ENCODE measurements at regions not wholly inside any gene's neighbourhood (a gene's known extent, or its start where the extent isn't known, plus 50 kb on each side); places are given as distances from the start of the nearest gene placed in this dataset.

DNA sequence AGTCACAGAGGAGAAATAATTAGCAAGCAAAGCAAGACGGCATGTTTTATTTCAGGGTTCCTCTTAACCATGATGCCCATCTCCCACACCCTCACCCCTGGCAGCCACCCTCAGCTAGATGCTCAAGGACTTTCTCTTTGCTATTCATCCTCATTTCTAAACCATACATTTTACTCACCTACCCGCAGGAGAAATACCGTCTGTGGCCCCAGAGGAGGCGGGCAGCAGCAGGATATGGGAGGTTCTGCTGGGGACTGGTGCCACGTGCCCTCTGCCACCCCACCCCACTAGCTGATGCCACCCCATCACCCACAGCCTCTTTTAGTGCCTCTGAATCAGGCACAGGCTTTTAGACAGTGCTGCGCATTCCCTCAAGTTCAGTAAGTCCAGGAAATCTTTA is 168.7 kb upstream of the ITGB1 start:
- Histone ChIP-seq H3K9me3 (no peaks in the 10 kb centered on the region), H3K27me3 (no peaks in the 10 kb centered on the region), H3K36me3 (no peaks in the 10 kb centered on the region), H3K27ac (no peak overlapping the region), H3K4me1 (peaks cover 45% of the 10 kb centered on the region), H3K4me3 (no peak overlapping the region)
- TF ChIP-seq POLR2A (IDR thresholded peaks at IDR 0.05) = no peak
- TF ChIP-seq POLR2AphosphoS5 (IDR thresholded peaks at IDR 0.05; ENCODE audit: insufficient read depth in 1 of 2, low read depth in 1 of 2) = no peak
- TF ChIP-seq, protein P1, sequence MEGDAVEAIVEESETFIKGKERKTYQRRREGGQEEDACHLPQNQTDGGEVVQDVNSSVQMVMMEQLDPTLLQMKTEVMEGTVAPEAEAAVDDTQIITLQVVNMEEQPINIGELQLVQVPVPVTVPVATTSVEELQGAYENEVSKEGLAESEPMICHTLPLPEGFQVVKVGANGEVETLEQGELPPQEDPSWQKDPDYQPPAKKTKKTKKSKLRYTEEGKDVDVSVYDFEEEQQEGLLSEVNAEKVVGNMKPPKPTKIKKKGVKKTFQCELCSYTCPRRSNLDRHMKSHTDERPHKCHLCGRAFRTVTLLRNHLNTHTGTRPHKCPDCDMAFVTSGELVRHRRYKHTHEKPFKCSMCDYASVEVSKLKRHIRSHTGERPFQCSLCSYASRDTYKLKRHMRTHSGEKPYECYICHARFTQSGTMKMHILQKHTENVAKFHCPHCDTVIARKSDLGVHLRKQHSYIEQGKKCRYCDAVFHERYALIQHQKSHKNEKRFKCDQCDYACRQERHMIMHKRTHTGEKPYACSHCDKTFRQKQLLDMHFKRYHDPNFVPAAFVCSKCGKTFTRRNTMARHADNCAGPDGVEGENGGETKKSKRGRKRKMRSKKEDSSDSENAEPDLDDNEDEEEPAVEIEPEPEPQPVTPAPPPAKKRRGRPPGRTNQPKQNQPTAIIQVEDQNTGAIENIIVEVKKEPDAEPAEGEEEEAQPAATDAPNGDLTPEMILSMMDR (IDR thresholded peaks at IDR 0.05) = no peak
- intact Hi-C loops (cut with DNase I) = no loop called here
- DNase-seq (ENCODE audit: extremely low spot score in 2 of 2) = no peak

DNA sequence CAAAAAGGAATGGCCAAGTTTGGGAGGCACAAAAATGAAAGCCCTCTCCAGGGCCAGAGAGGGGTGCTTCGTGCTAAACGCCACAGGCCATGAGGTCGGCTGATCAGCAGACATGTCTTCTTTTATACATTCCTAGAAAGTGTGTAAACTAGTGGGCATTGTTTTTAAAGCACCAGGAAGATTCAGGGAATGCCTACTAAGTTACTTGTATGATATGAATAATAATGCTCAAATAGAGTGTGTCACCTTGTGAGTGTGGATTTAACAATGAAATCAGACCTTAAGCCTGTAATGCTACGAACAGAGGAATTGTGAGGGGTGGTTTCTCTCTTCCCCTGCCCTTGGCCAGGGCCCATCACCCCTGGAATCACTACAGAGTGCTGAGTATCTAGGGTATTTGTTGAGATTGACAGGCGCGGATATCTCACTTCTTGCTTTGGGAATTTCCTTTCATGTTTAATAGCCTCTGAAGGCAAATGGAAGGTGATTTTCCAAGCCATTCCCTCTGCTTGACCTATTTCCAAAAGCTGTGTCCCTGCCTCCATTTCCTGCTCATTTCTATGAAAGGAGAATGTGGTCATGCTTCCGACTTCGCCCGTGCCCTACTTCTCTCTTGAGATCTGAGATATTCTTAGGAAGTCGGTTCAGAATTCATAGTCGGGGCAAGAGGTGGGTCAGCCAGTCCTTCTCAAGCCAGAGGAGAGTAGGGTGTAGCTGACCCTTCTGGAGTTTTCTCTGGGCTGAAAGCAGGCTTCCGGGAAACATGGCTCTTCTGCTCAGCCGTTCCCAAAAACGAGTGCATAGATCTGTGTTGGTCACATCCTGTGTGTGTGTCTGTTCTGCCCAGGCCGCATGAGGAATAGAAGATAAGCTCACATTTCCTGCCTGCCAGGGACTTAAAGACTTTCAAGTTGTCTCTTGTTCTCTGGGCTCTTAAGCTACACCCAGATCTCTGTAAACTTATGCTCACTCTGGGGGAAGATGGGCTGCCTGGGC is 167.8 kb upstream of the ITGB1 start:
- TF ChIP-seq, protein P1 (IDR thresholded peaks at IDR 0.05) = no peak
- TF ChIP-seq POLR2AphosphoS5 (IDR thresholded peaks at IDR 0.05; ENCODE audit: insufficient read depth in 1 of 2, low read depth in 1 of 2) = peak in 1 of 2 donors; percentile 41
- intact Hi-C loops (cut with DNase I) = no loop called here

DNA sequence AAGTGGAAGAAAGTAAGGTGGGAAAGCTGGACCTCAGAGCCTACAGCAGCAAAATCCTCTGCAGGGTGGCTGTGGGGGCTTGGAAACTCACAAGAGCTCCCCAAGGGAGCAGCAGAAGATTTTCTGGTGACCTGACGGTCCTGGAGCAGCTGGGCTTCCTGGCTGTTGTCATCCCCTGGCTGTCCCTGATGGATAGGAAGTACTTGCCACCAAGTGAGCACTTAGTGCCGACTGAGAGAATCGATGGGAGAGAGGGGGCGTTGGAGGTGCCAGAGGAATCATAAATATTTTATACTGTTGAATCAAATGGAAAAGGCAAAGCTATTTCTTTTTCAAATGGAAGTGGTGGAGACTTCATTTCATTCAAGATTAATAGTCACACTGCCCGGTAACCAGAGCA is 167.1 kb upstream of the ITGB1 start:
- no peak overlapping the region for H3K4me3 ChIP-seq
- peaks cover 43% of the 10 kb centered on the region for H3K4me1 ChIP-seq
- intact Hi-C loops (cut with DNase I) = no loop called here
- no peaks in the 10 kb centered on the region for H3K36me3 ChIP-seq
- TF ChIP-seq, protein P1 (IDR thresholded peaks at IDR 0.05) = no peak
- TF ChIP-seq POLR2AphosphoS5 (IDR thresholded peaks at IDR 0.05; ENCODE audit: insufficient read depth in 1 of 2, low read depth in 1 of 2) (no peak), POLR2A (IDR thresholded peaks at IDR 0.05) (no peak)
- no peak overlapping the region for H3K27ac ChIP-seq
- no peak for DNase-seq (ENCODE audit: extremely low spot score in 2 of 2)
- no peaks in the 10 kb centered on the region for H3K27me3 ChIP-seq
- no peaks in the 10 kb centered on the region for H3K9me3 ChIP-seq

More for the DNA sequence above, 167.8 kb upstream of the ITGB1 start:
- Histone ChIP-seq H3K36me3 (no peaks in the 10 kb centered on the region), H3K27me3 (no peaks in the 10 kb centered on the region), H3K9me3 (no peaks in the 10 kb centered on the region), H3K4me1 (peaks cover 45% of the 10 kb centered on the region), H3K4me3 (no peak overlapping the region), H3K27ac (peak overlapping the region; percentile 24)
- no peak for DNase-seq (ENCODE audit: extremely low spot score in 2 of 2)

DNA sequence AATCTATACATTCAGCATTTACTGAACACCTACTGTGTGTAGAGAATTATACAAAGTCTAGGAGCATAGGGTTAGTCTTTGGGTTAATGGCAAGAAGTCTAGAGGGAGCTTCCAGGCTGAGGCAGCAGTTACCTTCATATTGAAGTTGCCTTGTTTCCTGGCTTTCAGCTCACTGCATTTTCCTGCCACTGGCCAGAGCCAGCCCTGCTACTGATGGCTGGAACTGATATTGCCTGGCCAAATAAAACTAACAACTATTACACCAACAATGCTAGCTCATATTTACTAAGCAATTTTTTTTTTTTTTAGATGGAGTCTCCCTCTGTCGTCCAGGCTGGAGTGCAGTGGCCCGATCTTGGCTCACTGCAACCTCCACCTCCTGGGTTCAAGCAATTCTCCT is 165.7 kb upstream of the ITGB1 start:
- Histone ChIP-seq H3K4me3 (no peak overlapping the region), H3K4me1 (peaks cover 28% of the 10 kb centered on the region), H3K27me3 (no peaks in the 10 kb centered on the region), H3K27ac (no peak overlapping the region), H3K9me3 (no peaks in the 10 kb centered on the region), H3K36me3 (no peaks in the 10 kb centered on the region)
- no peak for DNase-seq (ENCODE audit: extremely low spot score in 2 of 2)
- TF ChIP-seq POLR2A (IDR thresholded peaks at IDR 0.05) = no peak
- TF ChIP-seq, protein P1 (IDR thresholded peaks at IDR 0.05) = no peak
- no peak for TF ChIP-seq POLR2AphosphoS5 (IDR thresholded peaks at IDR 0.05; ENCODE audit: insufficient read depth in 1 of 2, low read depth in 1 of 2)
- intact Hi-C loops (cut with DNase I) = no loop called here

Data from vagina (tissue), 2 donors.